GM12878 (cell line): ENCODE measurements at regions not wholly inside any gene's neighbourhood (a gene's known extent, or its start where the extent isn't known, plus 50 kb on each side); places are given as distances from the start of the nearest gene placed in this dataset.

ENCODE experiments used
- ATAC-seq: fragments of 200-7000 bp; cut with Tn5 transposase; 3 replicates; pipeline ENCODE4 v1.9.1; 2020; ENCODE audit warnings: mild to moderate bottlenecking, moderate library complexity
- BruUV-seq: library from RNA; stranded (reverse); fragments of 400-500 nt; replicated peaks from 2 replicates; lab custom pipeline; 2021; lab: Mats Ljungman, UMichigan
- CTCF ChIA-PET: fragments of 300-600 bp; sonication (Branson Sonifier 250); formaldehyde crosslinking; extraction: SDS; loops from one replicate; lab custom pipeline; 2021; ENCODE audit warnings: inconsistent platforms; lab: Yijun Ruan, JAX
- POLR2A ChIA-PET: fragments of 350-600 bp; formaldehyde crosslinking; extraction: SDS; loops from one replicate; lab custom pipeline; 2021; ENCODE audit warnings: inconsistent platforms; lab: Charles Lee
- RAD21 ChIA-PET: fragments of 300-600 bp; sonication (Branson Sonifier 250); formaldehyde crosslinking; loops from one replicate; lab custom pipeline; 2023; ENCODE audit warnings: antibody characterized with exemption; ENCODE audit not compliant: unreplicated experiment; lab: Charles Lee
- SMC1A ChIA-PET: fragments of 300-600 bp; sonication (Branson Sonifier 250); formaldehyde crosslinking; loops from one replicate; lab custom pipeline; 2023; ENCODE audit not compliant: unreplicated experiment, uncharacterized antibody; lab: Charles Lee
- DNase-seq: peaks from one replicate; pipeline ENCODE4 v3.0.0-alpha.2; 2011; ENCODE audit warnings: low read depth, low spot score
- FAIRE-seq: peaks from 3 replicates; lab custom pipeline; 2011; peaks lifted over from hg19 to GRCh38; lab: Jason Lieb, UNC
- H2AFZ ChIP-seq: 2 replicates; pipeline ENCODE4 v1.6.0; 2011; ENCODE audit warnings: low read depth, low read length, control low read depth; ENCODE audit not compliant: control insufficient read depth
- H3K27ac ChIP-seq: 2 replicates; pipeline ENCODE4 v1.5.1; 2011; ENCODE audit warnings: control low read depth; ENCODE audit not compliant: control insufficient read depth, insufficient read depth
- H3K27me3 ChIP-seq, 2 experiments: replicated peaks in 1 of 2; 2 replicates each; pipeline versions ENCODE4 v1.6.0 to v1.6.1; 2011; ENCODE audit warnings: low read length in 1 of 2; ENCODE audit not compliant: control insufficient read depth in 2 of 2, insufficient read depth in 2 of 2
- H3K36me3 ChIP-seq, 2 experiments: 2 replicates each; pipeline ENCODE4 v1.5.1; 2011; ENCODE audit warnings: low read length in 1 of 2; ENCODE audit not compliant: control insufficient read depth in 2 of 2, insufficient read depth in 2 of 2
- H3K4me1 ChIP-seq: 2 replicates; pipeline ENCODE4 v1.6.1; 2011; ENCODE audit warnings: mild to moderate bottlenecking, low read length, moderate library complexity, mixed read lengths; ENCODE audit not compliant: control insufficient read depth, insufficient read depth
- H3K4me2 ChIP-seq: 2 replicates; pipeline ENCODE4 v1.6.0; 2011; ENCODE audit warnings: control low read depth; ENCODE audit not compliant: control insufficient read depth, insufficient read depth
- H3K4me3 ChIP-seq: fragments of 200-600 bp; sonication (generic); 2 replicates; pipeline ENCODE4 v1.5.1; 2016
- H3K79me2 ChIP-seq: 2 replicates; pipeline ENCODE4 v1.6.0; 2011; ENCODE audit warnings: low read length; ENCODE audit not compliant: control insufficient read depth, insufficient read depth
- H3K9ac ChIP-seq: 2 replicates; pipeline ENCODE4 v1.8.0; 2011; ENCODE audit warnings: low read length, control low read depth, mixed read lengths; ENCODE audit not compliant: control insufficient read depth, insufficient read depth
- H3K9me3 ChIP-seq: replicated peaks from 3 replicates; pipeline ENCODE4 v1.5.1; 2011; ENCODE audit warnings: mild to moderate bottlenecking, low read length; ENCODE audit not compliant: control insufficient read depth, insufficient read depth
- H4K20me1 ChIP-seq: 2 replicates; pipeline ENCODE4 v1.6.0; 2011; ENCODE audit not compliant: control insufficient read depth, insufficient read depth
- ATF7 ChIP-seq: fragments of 450-650 bp; IDR thresholded peaks from 2 replicates; pipeline ENCODE4 v1.6.1; 2016; ENCODE audit warnings: low read depth, mild to moderate bottlenecking
- BCL11A ChIP-seq: IDR thresholded peaks from 2 replicates; pipeline ENCODE4 v1.6.1; 2011; ENCODE audit warnings: low read depth, low read length
- EGR1 ChIP-seq, 2 experiments: IDR thresholded peaks; 1 replicate in 1 of 2; 2 replicates in 1 of 2; pipeline ENCODE4 v1.6.1; 2011 to 2012; ENCODE audit warnings: low read depth in 2 of 2, low read length in 2 of 2, borderline replicate concordance in 1 of 2, mild to moderate bottlenecking in 1 of 2, moderate library complexity in 1 of 2
- TCF7 ChIP-seq: IDR thresholded peaks from 2 replicates; pipeline ENCODE4 v1.6.1; 2014; ENCODE audit warnings: antibody characterized with exemption, borderline replicate concordance
- ZNF384 ChIP-seq: IDR thresholded peaks from 2 replicates; pipeline ENCODE4 v1.6.1; 2012; ENCODE audit warnings: low read depth, mild to moderate bottlenecking, low read length, improper control_type of control experiment, borderline replicate concordance
- WGBS: methylation state at CpG from one replicate; pipeline ENCODE4 v1.1.6; 2016; ENCODE audit warnings: low lambda C conversion rate; ENCODE audit not compliant: insufficient replicate concordance, insufficient coverage; ENCODE audit errors: missing lambda C conversion rate; 5-methylcytosine and 5-hydroxymethylcytosine counted together
- in situ Hi-C: fragments of 300-500 bp; cut with MboI; formaldehyde crosslinking; loops from 9 replicates; pipeline ENCODE4 v1.14.3; 2018; ENCODE audit warnings: mixed read lengths
- intact Hi-C: fragments of 100-400 bp; cut with micrococcal nuclease; formaldehyde crosslinking; loops from one replicate; pipeline ENCODE4 v1.14.2; 2022; ENCODE audit not compliant: unreplicated experiment
- TF ChIP-seq, protein P1 (sequence below): fragments of 450-650 bp; IDR thresholded peaks from 2 replicates; pipeline ENCODE4 v1.6.1; 2017; ENCODE audit warnings: low read depth, mild to moderate bottlenecking, moderate library complexity

GRCh38 chr5:99814321-99815063 lies 720.7 kb upstream of the FAM174A start:
- Histone ChIP-seq H3K4me1 (no peaks in the 10 kb centered on the region), H3K36me3 (no peaks in the 10 kb centered on the region), H3K79me2 (no peaks in the 10 kb centered on the region), H2AFZ (no peak overlapping the region), H3K4me2 (no peak overlapping the region), H3K27ac (no peak overlapping the region)
- POLR2A ChIA-PET = no interaction called here
- no peak for DNase-seq
- intact Hi-C loops = no loop called here
- 9% methylated on average over 3 of the region's 3 CpGs for WGBS
- TF ChIP-seq ZNF384 (no peak), ATF7 (no peak), EGR1 (IDR thresholded peaks at IDR 0.05; ENCODE audit: borderline replicate concordance in 1 of 2, low read depth in 2 of 2, low read length in 2 of 2) (no peak), BCL11A (no peak), TCF7 (no peak)
- TF ChIP-seq, protein P1, sequence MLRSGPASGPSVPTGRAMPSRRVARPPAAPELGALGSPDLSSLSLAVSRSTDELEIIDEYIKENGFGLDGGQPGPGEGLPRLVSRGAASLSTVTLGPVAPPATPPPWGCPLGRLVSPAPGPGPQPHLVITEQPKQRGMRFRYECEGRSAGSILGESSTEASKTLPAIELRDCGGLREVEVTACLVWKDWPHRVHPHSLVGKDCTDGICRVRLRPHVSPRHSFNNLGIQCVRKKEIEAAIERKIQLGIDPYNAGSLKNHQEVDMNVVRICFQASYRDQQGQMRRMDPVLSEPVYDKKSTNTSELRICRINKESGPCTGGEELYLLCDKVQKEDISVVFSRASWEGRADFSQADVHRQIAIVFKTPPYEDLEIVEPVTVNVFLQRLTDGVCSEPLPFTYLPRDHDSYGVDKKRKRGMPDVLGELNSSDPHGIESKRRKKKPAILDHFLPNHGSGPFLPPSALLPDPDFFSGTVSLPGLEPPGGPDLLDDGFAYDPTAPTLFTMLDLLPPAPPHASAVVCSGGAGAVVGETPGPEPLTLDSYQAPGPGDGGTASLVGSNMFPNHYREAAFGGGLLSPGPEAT = no peak
- TF ChIP-seq, all 136 proteins: peak for 0
- Histone ChIP-seq H3K9me3 (no peaks in the 10 kb centered on the region), H3K27me3 (no peaks in the 10 kb centered on the region), H4K20me1 (no peaks in the 10 kb centered on the region), H3K4me3 (no peak overlapping the region), H3K9ac (no peak overlapping the region)
- in situ Hi-C loops = no loop called here
- FAIRE-seq = no peak
- ChIA-PET RAD21 (no interaction called here), CTCF (no interaction called here), SMC1A (no interaction called here)
- ATAC-seq = no peak
- BruUV-seq = no TSS peak
